ENCODE measurements at regions not wholly inside any gene's neighbourhood (a gene's known extent, or its start where the extent isn't known, plus 50 kb on each side); places are given as distances from the start of the nearest gene placed in this dataset.

- TF ChIP-seq CTCF (IDR thresholded peaks at IDR 0.05 in 2 of 3, conservative IDR thresholded peaks at IDR 0.05 in 1 of 3; ENCODE audit: borderline replicate concordance in 1 of 3, insufficient read depth in 1 of 3, low read depth in 2 of 3, low read length in 2 of 3) = no peak
- TF ChIP-seq POLR2A (IDR thresholded peaks at IDR 0.05; ENCODE audit: borderline replicate concordance, extremely low read depth, insufficient read depth, insufficient read length) = no peak
- no peak for TF ChIP-seq EZH2 (IDR thresholded peaks at IDR 0.05)
- no peak for TF ChIP-seq REST (IDR thresholded peaks at IDR 0.05; ENCODE audit: low read depth)
- no peak for TF ChIP-seq EZH2phosphoT487 (IDR thresholded peaks at IDR 0.05; ENCODE audit: borderline replicate concordance)
- TF ChIP-seq SP1 (IDR thresholded peaks at IDR 0.05; ENCODE audit: low read depth) = no peak
- no peak for TF ChIP-seq ZFX (IDR thresholded peaks at IDR 0.05)
- TF ChIP-seq ZNF274 (IDR thresholded peaks at IDR 0.05; ENCODE audit: low read depth, low read length) = no peak
- no peak for TF ChIP-seq MAX (IDR thresholded peaks at IDR 0.05)
- no peak for TF ChIP-seq POLR2AphosphoS5 (IDR thresholded peaks at IDR 0.05; ENCODE audit: low read depth, low read length)
Measured at GRCh38 chr7:42720991-42721796, 190.7 kb downstream of the C7orf25 start.
